CD14-positive monocyte (primary cell): ENCODE measurements at regions not wholly inside any gene's neighbourhood (a gene's known extent, or its start where the extent isn't known, plus 50 kb on each side); places are given as distances from the start of the nearest gene placed in this dataset.

Experiments
- DNase-seq, 3 donors: peaks; one replicate each; pipeline ENCODE4 v3.0.0-alpha.2; 2011 to 2022
- H2AFZ ChIP-seq: 2 replicates; pipeline ENCODE4 v1.6.0; 2012; ENCODE audit warnings: mild to moderate bottlenecking, low read depth, low read length, inconsistent platforms; ENCODE audit not compliant: insufficient read depth, poor library complexity, severe bottlenecking
- H3K27ac ChIP-seq, 2 donors: 1 replicate in 1 of 2; 2 replicates in 1 of 2; pipeline ENCODE4 v1.5.1; 2012 to 2013; ENCODE audit warnings: low read length in 2 of 2, control low read depth in 1 of 2, inconsistent platforms in 1 of 2, low read depth in 1 of 2, mild to moderate bottlenecking in 1 of 2
- H3K27me3 ChIP-seq, 2 donors: one replicate each; pipeline versions ENCODE4 v1.6.0 to v1.6.1; 2011 to 2013; ENCODE audit warnings: low read length in 2 of 2; ENCODE audit not compliant: control insufficient read depth in 2 of 2, insufficient read depth in 2 of 2
- H3K36me3 ChIP-seq, 2 donors: replicated peaks in 1 of 2; 1 replicate in 1 of 2; 2 replicates in 1 of 2; pipeline versions ENCODE4 v1.5.1 to v1.6.1; 2012 to 2013; ENCODE audit warnings: low read length in 2 of 2, control low read depth in 1 of 2, inconsistent platforms in 1 of 2, mild to moderate bottlenecking in 1 of 2; ENCODE audit not compliant: insufficient read depth in 2 of 2, control insufficient read depth in 1 of 2
- H3K4me1 ChIP-seq, 2 donors: 1 replicate in 1 of 2; 2 replicates in 1 of 2; pipeline versions ENCODE4 v1.5.1 to v1.6.1; 2012 to 2013; ENCODE audit warnings: low read length in 2 of 2, control low read depth in 1 of 2, inconsistent platforms in 1 of 2, mild to moderate bottlenecking in 1 of 2, moderate library complexity in 1 of 2; ENCODE audit not compliant: insufficient read depth in 2 of 2, control insufficient read depth in 1 of 2
- H3K4me2 ChIP-seq: replicated peaks from 2 replicates; pipeline ENCODE3; 2012; ENCODE audit warnings: low read length, moderate library complexity, mild to moderate bottlenecking; ENCODE audit not compliant: poor library complexity, severe bottlenecking; ENCODE audit errors: extremely low read depth
- H3K4me3 ChIP-seq, 3 experiments: fragments of 200-600 bp in 1 of 3; sonication (generic) in 1 of 3; replicated peaks in 1 of 3; 1 replicate in 2 of 3; 2 replicates in 1 of 3; pipeline ENCODE4 v1.5.1; 2011 to 2013; ENCODE audit warnings: low read length in 3 of 3, mild to moderate bottlenecking in 3 of 3, control low read depth in 2 of 3, low read depth in 2 of 3, inconsistent platforms in 1 of 3, moderate library complexity in 1 of 3
- H3K79me2 ChIP-seq: 2 replicates; pipeline ENCODE4 v1.6.0; 2012; ENCODE audit warnings: mild to moderate bottlenecking, control low read depth, inconsistent platforms, low read length, moderate library complexity; ENCODE audit not compliant: insufficient read depth
- H3K9ac ChIP-seq: 2 replicates; pipeline ENCODE4 v1.6.0; 2017; ENCODE audit warnings: low read length, mild to moderate bottlenecking; ENCODE audit not compliant: insufficient read depth, poor library complexity, severe bottlenecking
- H3K9me3 ChIP-seq, 2 donors: replicated peaks in 1 of 2; 1 replicate in 1 of 2; 2 replicates in 1 of 2; pipeline versions ENCODE4 v1.5.1 to v1.6.1; 2012 to 2013; ENCODE audit warnings: low read length in 2 of 2, control low read depth in 1 of 2; ENCODE audit not compliant: control insufficient read depth in 1 of 2, insufficient read depth in 1 of 2
- H4K20me1 ChIP-seq: 2 replicates; pipeline ENCODE4 v1.6.0; 2012; ENCODE audit warnings: mild to moderate bottlenecking, low read length, control low read depth, moderate library complexity; ENCODE audit not compliant: insufficient read depth
- H3K27ac Mint-ChIP-seq, 7 donors: one replicate each; pipeline ENCODE4 v1.8.0; 2020; ENCODE audit warnings: mild to moderate bottlenecking in 7 of 7, mixed read lengths in 7 of 7, moderate library complexity in 6 of 7, inconsistent platforms in 2 of 7
- H3K27me3 Mint-ChIP-seq, 3 donors: one replicate each; pipeline ENCODE4 v1.8.0; 2021 to 2022; ENCODE audit warnings: low read depth in 3 of 3, mild to moderate bottlenecking in 3 of 3, mixed read lengths in 3 of 3, moderate library complexity in 3 of 3, inconsistent platforms in 1 of 3
- H3K36me3 Mint-ChIP-seq, 2 donors: one replicate each; pipeline ENCODE4 v1.8.0; 2020; ENCODE audit warnings: mixed read lengths in 2 of 2, inconsistent platforms in 1 of 2, mild to moderate bottlenecking in 1 of 2
- H3K4me1 Mint-ChIP-seq: one replicate; pipeline ENCODE4 v1.8.0; 2020; ENCODE audit warnings: mild to moderate bottlenecking, mixed read lengths
- H3K4me3 Mint-ChIP-seq, 2 donors: one replicate each; pipeline ENCODE4 v1.8.0; 2020; ENCODE audit warnings: mild to moderate bottlenecking in 2 of 2, mixed read lengths in 2 of 2, moderate library complexity in 1 of 2
- H3K9me3 Mint-ChIP-seq, 7 donors: one replicate each; pipeline ENCODE4 v1.8.0; 2020 to 2022; ENCODE audit warnings: mixed read lengths in 7 of 7, mild to moderate bottlenecking in 6 of 7, moderate library complexity in 6 of 7, inconsistent platforms in 2 of 7
- WGBS: methylation state at CpG from one replicate; pipeline ENCODE4 v1.1.5; 2013; ENCODE audit warnings: missing lambda C conversion rate; ENCODE audit not compliant: insufficient coverage; 5-methylcytosine and 5-hydroxymethylcytosine counted together
- intact Hi-C, 2 donors: fragments of 100-400 bp; cut with micrococcal nuclease; formaldehyde crosslinking; loops; one replicate each; pipeline versions ENCODE4 v1.15.0 to v1.15.1; 2023
- TF ChIP-seq, protein P1 (sequence below): fragments of 200-600 bp; IDR thresholded peaks from one replicate; pipeline ENCODE4 v1.8.0; 2022; ENCODE audit warnings: antibody characterized with exemption, mild to moderate bottlenecking

DNA sequence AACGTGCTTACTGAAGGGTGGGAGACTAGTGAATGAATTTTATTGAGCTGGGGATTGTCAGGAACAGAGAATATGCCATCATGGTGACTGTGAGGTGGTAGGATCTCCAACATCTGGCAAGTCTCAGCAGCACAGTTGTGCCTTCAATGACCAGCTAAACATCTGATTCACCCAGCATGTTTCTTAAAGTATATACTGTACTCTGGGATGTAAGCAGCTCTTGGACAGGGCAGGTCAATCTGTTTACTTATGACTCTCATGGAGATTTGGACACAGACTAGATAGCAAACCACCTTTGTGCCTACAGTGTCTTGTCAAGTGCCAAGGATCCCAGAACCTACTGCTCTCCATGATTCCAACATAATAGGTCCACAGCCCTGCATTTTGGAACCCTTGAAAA, 801.0 kb upstream of the CITED2 start:
- Histone ChIP-seq H3K36me3 (no peaks in the 10 kb centered on the region), H3K27ac (no peak overlapping the region), H3K4me3 (no peak overlapping the region), H3K79me2 (no peaks in the 10 kb centered on the region), H3K9ac (no peak overlapping the region), H3K4me2 (no peak overlapping the region), H3K27me3 (no peaks in the 10 kb centered on the region), H3K9me3 (peaks cover 0 to 15% of the 10 kb centered on the region in 2 donors), H3K4me1 (no peaks in the 10 kb centered on the region), H4K20me1 (no peaks in the 10 kb centered on the region), H2AFZ (no peak overlapping the region)
- H3K4me3 Mint-ChIP-seq = no peak overlapping the region
- intact Hi-C loops = no loop called here
- H3K27me3 Mint-ChIP-seq = peaks cover 0 to 2% (median 0%) of the 10 kb centered on the region in 3 donors
- H3K9me3 Mint-ChIP-seq = peaks cover 8 to 21% (median 11%) of the 10 kb centered on the region in 7 donors
- no peaks in the 10 kb centered on the region for H3K36me3 Mint-ChIP-seq
- H3K4me1 Mint-ChIP-seq = no peaks in the 10 kb centered on the region
- TF ChIP-seq, protein P1, sequence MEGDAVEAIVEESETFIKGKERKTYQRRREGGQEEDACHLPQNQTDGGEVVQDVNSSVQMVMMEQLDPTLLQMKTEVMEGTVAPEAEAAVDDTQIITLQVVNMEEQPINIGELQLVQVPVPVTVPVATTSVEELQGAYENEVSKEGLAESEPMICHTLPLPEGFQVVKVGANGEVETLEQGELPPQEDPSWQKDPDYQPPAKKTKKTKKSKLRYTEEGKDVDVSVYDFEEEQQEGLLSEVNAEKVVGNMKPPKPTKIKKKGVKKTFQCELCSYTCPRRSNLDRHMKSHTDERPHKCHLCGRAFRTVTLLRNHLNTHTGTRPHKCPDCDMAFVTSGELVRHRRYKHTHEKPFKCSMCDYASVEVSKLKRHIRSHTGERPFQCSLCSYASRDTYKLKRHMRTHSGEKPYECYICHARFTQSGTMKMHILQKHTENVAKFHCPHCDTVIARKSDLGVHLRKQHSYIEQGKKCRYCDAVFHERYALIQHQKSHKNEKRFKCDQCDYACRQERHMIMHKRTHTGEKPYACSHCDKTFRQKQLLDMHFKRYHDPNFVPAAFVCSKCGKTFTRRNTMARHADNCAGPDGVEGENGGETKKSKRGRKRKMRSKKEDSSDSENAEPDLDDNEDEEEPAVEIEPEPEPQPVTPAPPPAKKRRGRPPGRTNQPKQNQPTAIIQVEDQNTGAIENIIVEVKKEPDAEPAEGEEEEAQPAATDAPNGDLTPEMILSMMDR = no peak
- no peak overlapping the region for H3K27ac Mint-ChIP-seq
- 80% methylated on average over 1 of the region's 1 CpG for WGBS
- no peak for DNase-seq

GRCh38 chr6:140174524-140174923, 800.1 kb upstream of the CITED2 start:
- no peaks in the 10 kb centered on the region for H3K36me3 Mint-ChIP-seq
- TF ChIP-seq, protein P1 = no peak
- Histone ChIP-seq H2AFZ (no peak overlapping the region), H3K9ac (no peak overlapping the region), H3K27ac (no peak overlapping the region), H3K4me3 (no peak overlapping the region), H3K27me3 (no peaks in the 10 kb centered on the region), H3K79me2 (no peaks in the 10 kb centered on the region), H3K9me3 (peaks cover 0 to 15% of the 10 kb centered on the region in 2 donors), H3K4me2 (no peak overlapping the region), H3K36me3 (no peaks in the 10 kb centered on the region), H3K4me1 (no peaks in the 10 kb centered on the region), H4K20me1 (no peaks in the 10 kb centered on the region)
- no peak overlapping the region for H3K27ac Mint-ChIP-seq
- H3K27me3 Mint-ChIP-seq = peaks cover 0 to 2% (median 0%) of the 10 kb centered on the region in 3 donors
- no peak overlapping the region for H3K4me3 Mint-ChIP-seq
- whole genome bisulfite sequencing = no CpG with 5 or more reads among the region's 2 CpGs
- H3K4me1 Mint-ChIP-seq = no peaks in the 10 kb centered on the region
- DNase-seq = no peak
- peaks cover 9 to 22% (median 12%) of the 10 kb centered on the region in 7 donors for H3K9me3 Mint-ChIP-seq
- intact Hi-C loops = no loop called here
